Activated T-helper 1 cell treated with anti-CD3 and anti-CD28 coated beads, Interleukin-12 subunit alpha, Interleukin-12 subunit beta, Interleukin-2, Interleukin-4 antibody, amounts not matched to agents 30 ng/mL and 10 ng/mL and 1 ng/mL, durations not matched to agents 14 hours and 24 hours and 36 hours (primary cell): ENCODE measurements at regions not wholly inside any gene's neighbourhood (a gene's known extent, or its start where the extent isn't known, plus 50 kb on each side); places are given as distances from the start of the nearest gene placed in this dataset.

Experiments used
- DNase-seq: peaks from one replicate; pipeline ENCODE4 v3.0.0; 2021; ENCODE audit warnings: low spot score
- H3K27ac Mint-ChIP-seq: one replicate; pipeline ENCODE4 v1.8.0; 2021; ENCODE audit warnings: mild to moderate bottlenecking, mixed read lengths
- H3K27me3 Mint-ChIP-seq: one replicate; pipeline ENCODE4 v1.8.0; 2022; ENCODE audit warnings: mild to moderate bottlenecking, moderate library complexity, mixed read lengths; ENCODE audit not compliant: insufficient read depth
- H3K36me3 Mint-ChIP-seq: one replicate; pipeline ENCODE4 v1.8.0; 2021; ENCODE audit warnings: low read depth, mixed read lengths
- H3K4me1 Mint-ChIP-seq: one replicate; pipeline ENCODE4 v1.8.0; 2021; ENCODE audit warnings: low read depth, mixed read lengths
- H3K4me3 Mint-ChIP-seq: one replicate; pipeline ENCODE4 v1.8.0; 2021; ENCODE audit warnings: mild to moderate bottlenecking, moderate library complexity, mixed read lengths
- H3K9me3 Mint-ChIP-seq: one replicate; pipeline ENCODE4 v1.8.0; 2021; ENCODE audit warnings: mixed read lengths
- intact Hi-C: fragments of 100-400 bp; cut with micrococcal nuclease; formaldehyde crosslinking; loops from one replicate; pipeline ENCODE4 v1.15.1; 2024

- Mint-ChIP-seq H3K9me3 (no peaks in the 10 kb centered on the region), H3K27ac (no peak overlapping the region), H3K4me1 (no peaks in the 10 kb centered on the region), H3K36me3 (no peaks in the 10 kb centered on the region), H3K4me3 (no peak overlapping the region), H3K27me3 (no peaks in the 10 kb centered on the region)
- intact Hi-C loops, result no loop called here
- DNase-seq, result no peak
These were observed 215.0 kb upstream of the NOX3 start for GRCh38 chr6:155670655-155671054.

GRCh38 chr6:155660251-155660977, 204.8 kb upstream of the NOX3 start:
- Mint-ChIP-seq H3K9me3 (no peaks in the 10 kb centered on the region), H3K36me3 (no peaks in the 10 kb centered on the region), H3K4me3 (no peak overlapping the region), H3K27ac (no peak overlapping the region), H3K4me1 (no peaks in the 10 kb centered on the region), H3K27me3 (no peaks in the 10 kb centered on the region)
- intact Hi-C loops, result no loop called here
- DNase-seq, result no peak

DNA sequence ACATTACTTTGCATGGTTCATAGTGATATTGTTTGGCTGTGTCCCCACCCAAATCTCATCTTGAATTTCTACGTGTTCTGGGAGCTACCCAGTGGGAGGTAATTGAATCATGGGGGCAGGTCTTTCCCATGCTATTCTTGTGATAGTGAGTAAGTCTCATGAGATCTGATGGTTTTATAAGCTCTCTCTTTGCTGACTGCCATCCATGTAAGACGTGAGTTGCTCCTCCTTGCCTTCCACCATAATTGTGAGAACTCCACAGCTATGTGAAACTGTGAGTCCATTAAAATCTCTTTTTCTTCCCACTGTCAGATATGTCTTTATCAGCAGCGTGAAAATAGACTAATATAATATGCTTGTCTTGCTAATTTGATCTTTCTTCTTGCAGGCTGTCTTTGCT, 200.4 kb upstream of the NOX3 start:
- DNase-seq, result no peak
- intact Hi-C loops, result no loop called here
- Mint-ChIP-seq H3K36me3 (no peaks in the 10 kb centered on the region), H3K4me1 (no peaks in the 10 kb centered on the region), H3K4me3 (no peak overlapping the region), H3K27ac (no peak overlapping the region), H3K27me3 (no peaks in the 10 kb centered on the region), H3K9me3 (no peaks in the 10 kb centered on the region)

DNA sequence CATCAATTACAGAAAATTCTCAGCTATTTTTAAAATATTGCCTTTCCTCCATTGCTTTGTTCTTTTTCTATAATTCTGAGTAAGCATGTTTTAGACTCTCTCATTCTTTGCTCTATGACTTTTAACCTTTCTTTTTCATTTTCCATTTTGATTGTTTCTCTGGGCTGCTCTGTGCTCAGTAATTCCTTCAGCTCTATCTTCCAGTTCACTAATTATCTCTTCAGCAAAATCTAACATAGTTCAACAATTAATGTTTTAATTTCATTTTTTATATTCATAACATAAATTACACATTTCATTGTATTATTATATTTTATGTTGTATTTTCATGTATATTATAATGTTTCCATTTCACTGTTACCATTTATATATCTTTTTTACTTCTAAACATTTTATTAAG, 198.8 kb upstream of the NOX3 start:
- intact Hi-C loops, result no loop called here
- no peak for DNase-seq
- H3K9me3 Mint-ChIP-seq, result no peaks in the 10 kb centered on the region
- no peaks in the 10 kb centered on the region for H3K4me1 Mint-ChIP-seq
- no peaks in the 10 kb centered on the region for H3K36me3 Mint-ChIP-seq
- H3K4me3 Mint-ChIP-seq, result no peak overlapping the region
- no peak overlapping the region for H3K27ac Mint-ChIP-seq
- no peaks in the 10 kb centered on the region for H3K27me3 Mint-ChIP-seq

DNA sequence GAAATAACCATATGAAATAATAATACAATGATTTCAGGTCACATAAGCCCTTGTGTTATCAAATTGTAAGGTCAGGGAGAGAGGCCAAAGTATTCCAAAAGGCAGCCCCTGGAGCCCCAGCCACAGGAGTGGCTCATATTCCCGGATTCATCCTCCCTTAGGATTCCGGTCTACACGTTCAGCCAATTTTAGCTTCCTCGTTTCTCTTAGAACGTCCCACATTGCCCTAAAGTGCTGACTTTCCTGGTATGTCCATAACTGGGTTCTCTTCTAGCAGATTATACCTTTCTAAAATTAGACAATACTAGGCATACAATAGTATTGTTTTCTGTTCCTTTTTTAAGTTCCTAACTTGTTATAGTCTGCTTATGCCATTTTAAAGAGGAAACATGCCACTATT, 192.7 kb upstream of the NOX3 start:
- Mint-ChIP-seq H3K4me1 (no peaks in the 10 kb centered on the region), H3K36me3 (no peaks in the 10 kb centered on the region), H3K27me3 (peaks cover 2% of the 10 kb centered on the region)

GRCh38 chr6:155647354-155647753, 191.7 kb upstream of the NOX3 start:
- Mint-ChIP-seq H3K4me3 (no peak overlapping the region), H3K36me3 (no peaks in the 10 kb centered on the region), H3K27ac (no peak overlapping the region), H3K4me1 (no peaks in the 10 kb centered on the region), H3K9me3 (no peaks in the 10 kb centered on the region), H3K27me3 (peaks cover 2% of the 10 kb centered on the region)
- intact Hi-C loops, result no loop called here
- DNase-seq, result no peak

More for the DNA sequence above, 192.7 kb upstream of the NOX3 start:
- Mint-ChIP-seq H3K4me3 (no peak overlapping the region), H3K27ac (no peak overlapping the region), H3K9me3 (no peaks in the 10 kb centered on the region)
- intact Hi-C loops, result no loop called here
- DNase-seq, result no peak

DNA sequence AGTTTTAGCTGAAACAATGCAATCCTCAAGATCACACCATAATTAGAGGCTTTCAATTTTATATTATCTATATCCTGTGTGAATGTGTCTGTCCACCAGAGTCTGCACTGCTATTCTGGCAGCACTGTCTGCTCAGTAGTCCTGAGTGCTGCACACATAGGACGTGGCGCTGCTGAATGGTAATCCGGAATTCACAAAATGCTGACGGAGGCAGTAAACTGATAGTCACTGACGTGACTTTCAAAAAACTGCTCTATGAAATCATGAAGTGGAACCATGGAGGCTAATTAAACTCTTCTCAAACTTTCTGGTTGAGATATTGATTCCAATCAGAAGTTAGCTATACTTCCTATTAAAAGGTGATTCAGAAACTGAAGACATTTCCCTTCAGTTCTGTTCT, 190.8 kb upstream of the NOX3 start:
- Mint-ChIP-seq H3K27ac (no peak overlapping the region), H3K4me3 (no peak overlapping the region), H3K9me3 (no peaks in the 10 kb centered on the region), H3K36me3 (no peaks in the 10 kb centered on the region), H3K4me1 (no peaks in the 10 kb centered on the region), H3K27me3 (peaks cover 2% of the 10 kb centered on the region)
- DNase-seq, result no peak
- intact Hi-C loops, result no loop called here

DNA sequence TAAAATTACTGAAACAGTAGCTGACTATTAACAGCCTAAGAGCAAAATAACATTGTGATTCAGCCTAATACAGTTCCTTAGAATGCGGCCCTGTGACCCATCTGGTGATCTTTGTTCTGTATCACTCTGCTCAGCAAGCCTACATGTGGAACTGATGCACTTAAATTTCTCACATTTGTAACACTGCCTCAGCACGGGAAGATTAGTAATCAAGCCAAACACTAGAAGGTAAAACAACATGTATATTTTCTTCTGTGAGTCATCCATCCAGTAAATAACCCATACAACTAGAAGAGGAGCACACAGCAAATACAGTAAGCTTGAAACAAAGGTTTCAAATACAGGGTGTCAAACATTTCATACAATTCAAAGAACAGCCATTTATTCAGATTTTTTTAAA, 189.7 kb upstream of the NOX3 start:
- Mint-ChIP-seq H3K36me3 (no peaks in the 10 kb centered on the region), H3K4me1 (no peaks in the 10 kb centered on the region), H3K4me3 (no peak overlapping the region), H3K9me3 (no peaks in the 10 kb centered on the region), H3K27ac (no peak overlapping the region), H3K27me3 (peaks cover 2% of the 10 kb centered on the region)
- DNase-seq, result no peak
- intact Hi-C loops, result no loop called here

GRCh38 chr6:155641603-155642002, 186.0 kb upstream of the NOX3 start:
- no peaks in the 10 kb centered on the region for H3K36me3 Mint-ChIP-seq
- H3K4me3 Mint-ChIP-seq, result no peak overlapping the region
- intact Hi-C loops, result no loop called here
- no peak overlapping the region for H3K27ac Mint-ChIP-seq
- DNase-seq, result no peak
- H3K9me3 Mint-ChIP-seq, result no peaks in the 10 kb centered on the region
- H3K27me3 Mint-ChIP-seq, result no peaks in the 10 kb centered on the region
- no peaks in the 10 kb centered on the region for H3K4me1 Mint-ChIP-seq

- intact Hi-C loops, result no loop called here
- Mint-ChIP-seq H3K9me3 (no peaks in the 10 kb centered on the region), H3K4me3 (no peak overlapping the region), H3K27me3 (no peaks in the 10 kb centered on the region), H3K4me1 (no peaks in the 10 kb centered on the region), H3K27ac (no peak overlapping the region), H3K36me3 (no peaks in the 10 kb centered on the region)
- no peak for DNase-seq
These were observed 182.6 kb upstream of the NOX3 start for GRCh38 chr6:155638200-155638599.

DNA sequence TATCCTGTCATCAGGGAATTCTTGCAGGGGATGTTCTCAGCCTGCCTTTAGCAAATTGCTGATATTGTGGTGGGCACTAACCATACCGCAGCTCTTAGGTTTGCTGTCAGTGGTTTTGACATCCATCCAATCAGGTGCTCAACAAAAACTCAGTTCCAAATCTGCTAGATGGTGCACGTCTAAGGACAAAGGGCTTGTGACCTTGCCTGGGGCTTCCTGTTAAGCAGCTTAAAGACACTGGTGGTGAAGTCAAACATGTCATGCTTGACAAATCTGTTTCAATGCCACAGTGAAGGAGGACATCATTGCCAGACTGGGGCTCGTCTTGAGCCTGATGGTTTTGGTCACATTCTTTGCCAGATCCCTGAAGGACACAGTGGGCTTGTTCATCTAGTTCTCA, 179.8 kb upstream of the NOX3 start:
- intact Hi-C loops, result no loop called here
- no peak overlapping the region for H3K4me3 Mint-ChIP-seq
- no peak overlapping the region for H3K27ac Mint-ChIP-seq
- no peaks in the 10 kb centered on the region for H3K36me3 Mint-ChIP-seq
- no peak for DNase-seq
- H3K27me3 Mint-ChIP-seq, result no peaks in the 10 kb centered on the region
- H3K4me1 Mint-ChIP-seq, result no peaks in the 10 kb centered on the region
- no peaks in the 10 kb centered on the region for H3K9me3 Mint-ChIP-seq

DNA sequence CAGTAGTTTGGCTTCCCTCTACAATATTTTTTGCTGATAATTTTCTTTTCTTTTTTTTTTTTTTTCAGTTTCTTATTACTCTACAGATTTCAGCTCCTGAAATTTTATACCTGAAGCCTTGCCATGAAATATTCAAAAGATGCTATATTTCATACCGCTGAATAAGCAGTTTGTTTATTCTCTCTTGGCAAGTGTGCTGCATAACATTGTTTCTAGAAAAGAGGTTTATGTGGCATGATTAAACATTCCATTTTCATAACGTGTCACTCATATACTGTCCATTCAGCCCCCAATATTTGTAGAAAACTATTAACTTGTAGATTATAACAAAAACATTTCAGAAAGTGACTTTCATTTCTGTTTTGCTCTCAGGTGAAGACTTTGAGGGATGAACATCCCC, 174.4 kb upstream of the NOX3 start:
- Mint-ChIP-seq H3K27me3 (peaks cover 2% of the 10 kb centered on the region), H3K27ac (no peak overlapping the region), H3K36me3 (no peaks in the 10 kb centered on the region), H3K4me1 (peaks cover 9% of the 10 kb centered on the region), H3K4me3 (no peak overlapping the region), H3K9me3 (peaks cover 7% of the 10 kb centered on the region)
- intact Hi-C loops, result no loop called here
- DNase-seq, result no peak

GRCh38 chr6:155629652-155630051, 174.0 kb upstream of the NOX3 start:
- H3K9me3 Mint-ChIP-seq, result peaks cover 7% of the 10 kb centered on the region
- no peak for DNase-seq
- no peaks in the 10 kb centered on the region for H3K36me3 Mint-ChIP-seq
- H3K27ac Mint-ChIP-seq, result no peak overlapping the region
- intact Hi-C loops, result loop anchor here (5.0 kb wide), 1 partner anchor 1618 kb away; no protein-coding TSS in a partner anchor
- H3K4me3 Mint-ChIP-seq, result no peak overlapping the region
- H3K27me3 Mint-ChIP-seq, result peaks cover 2% of the 10 kb centered on the region
- peaks cover 9% of the 10 kb centered on the region for H3K4me1 Mint-ChIP-seq

- Mint-ChIP-seq H3K27me3 (peaks cover 2% of the 10 kb centered on the region), H3K4me3 (no peak overlapping the region), H3K36me3 (no peaks in the 10 kb centered on the region), H3K9me3 (peaks cover 7% of the 10 kb centered on the region), H3K27ac (peak overlapping the region; percentile 85), H3K4me1 (peaks cover 9% of the 10 kb centered on the region)
- intact Hi-C loops, result loop anchor here (5.0 kb wide), 1 partner anchor 1619 kb away; no protein-coding TSS in a partner anchor
- DNase-seq, result peak; percentile 5
These were observed 172.7 kb upstream of the NOX3 start for GRCh38 chr6:155628306-155628705.
